Keratinocyte (primary cell): ENCODE measurements at regions not wholly inside any gene's neighbourhood (a gene's known extent, or its start where the extent isn't known, plus 50 kb on each side); places are given as distances from the start of the nearest gene placed in this dataset.

Source experiments
- CTCF ChIP-seq, 3 experiments: IDR thresholded peaks in 1 of 3; conservative IDR thresholded peaks in 1 of 3; optimal IDR thresholded peaks in 1 of 3; 2 replicates in 2 of 3; 3 replicates in 1 of 3; pipeline versions ENCODE3 to v1.5.1; 2011; ENCODE audit warnings: low read length in 3 of 3, mild to moderate bottlenecking in 3 of 3, moderate library complexity in 2 of 3, control low read depth in 1 of 3, inconsistent platforms in 1 of 3; ENCODE audit not compliant: insufficient read depth in 2 of 3; ENCODE audit errors: extremely low read depth in 1 of 3
- EZH2 ChIP-seq: IDR thresholded peaks from one replicate; pipeline ENCODE4 v1.6.1; 2012; ENCODE audit warnings: inconsistent platforms, mild to moderate bottlenecking, low read length, moderate library complexity

GRCh38 chr11:80814813-80815212, 1374.0 kb upstream of the TENM4 start:
- no peak for TF ChIP-seq EZH2
- TF ChIP-seq CTCF (optimal IDR thresholded peaks at IDR 0.05 in 1 of 3, IDR thresholded peaks at IDR 0.05 in 1 of 3, conservative IDR thresholded peaks at IDR 0.05 in 1 of 3; ENCODE audit: extremely low read depth in 1 of 3, insufficient read depth in 2 of 3, low read length in 3 of 3) = no peak
